Endothelial cell (in vitro differentiated cells): ENCODE measurements at regions not wholly inside any gene's neighbourhood (a gene's known extent, or its start where the extent isn't known, plus 50 kb on each side); places are given as distances from the start of the nearest gene placed in this dataset.

ENCODE experiments used
- DNase-seq: peaks from one replicate; pipeline ENCODE4 v3.0.0; 2021; ENCODE audit warnings: low spot score
- H3K27ac Mint-ChIP-seq: one replicate; pipeline ENCODE4 v1.8.0; 2021; ENCODE audit warnings: mixed read lengths, inconsistent platforms; ENCODE audit not compliant: unreplicated experiment
- H3K27me3 Mint-ChIP-seq: one replicate; pipeline ENCODE4 v1.8.0; 2021; ENCODE audit warnings: mild to moderate bottlenecking, moderate library complexity, mixed read lengths, inconsistent platforms; ENCODE audit not compliant: unreplicated experiment
- H3K36me3 Mint-ChIP-seq: one replicate; pipeline ENCODE4 v1.8.0; 2021; ENCODE audit warnings: mild to moderate bottlenecking, low read depth, mixed read lengths, inconsistent platforms; ENCODE audit not compliant: unreplicated experiment
- H3K4me1 Mint-ChIP-seq: one replicate; pipeline ENCODE4 v1.8.0; 2021; ENCODE audit warnings: mild to moderate bottlenecking, mixed read lengths, inconsistent platforms; ENCODE audit not compliant: unreplicated experiment
- H3K4me3 Mint-ChIP-seq: one replicate; pipeline ENCODE4 v1.8.0; 2021; ENCODE audit warnings: mild to moderate bottlenecking, mixed read lengths, inconsistent platforms; ENCODE audit not compliant: unreplicated experiment
- H3K9me3 Mint-ChIP-seq: one replicate; pipeline ENCODE4 v1.8.0; 2021; ENCODE audit warnings: mixed read lengths, inconsistent platforms; ENCODE audit not compliant: unreplicated experiment
- CTCF ChIP-seq: fragments of 200-600 bp; sonication (generic); IDR thresholded peaks from one replicate; pipeline ENCODE4 v1.5.0; 2021; ENCODE audit warnings: antibody characterized with exemption; ENCODE audit not compliant: unreplicated experiment

GRCh38 chr11:115097796-115098408 is 406.3 kb downstream of the CADM1 start:
- H3K27me3 Mint-ChIP-seq = no peaks in the 10 kb centered on the region
- H3K9me3 Mint-ChIP-seq = no peaks in the 10 kb centered on the region
- no peak overlapping the region for H3K4me3 Mint-ChIP-seq
- DNase-seq = no peak
- no peaks in the 10 kb centered on the region for H3K4me1 Mint-ChIP-seq
- TF ChIP-seq CTCF = no peak
- H3K36me3 Mint-ChIP-seq = no peaks in the 10 kb centered on the region
- no peak overlapping the region for H3K27ac Mint-ChIP-seq

- no peak for TF ChIP-seq CTCF
- DNase-seq = no peak
- H3K4me3 Mint-ChIP-seq = no peak overlapping the region
- no peak overlapping the region for H3K27ac Mint-ChIP-seq
- H3K36me3 Mint-ChIP-seq = no peaks in the 10 kb centered on the region
- no peaks in the 10 kb centered on the region for H3K9me3 Mint-ChIP-seq
- no peaks in the 10 kb centered on the region for H3K4me1 Mint-ChIP-seq
- no peaks in the 10 kb centered on the region for H3K27me3 Mint-ChIP-seq
Measured at GRCh38 chr11:115100706-115101105, 403.5 kb downstream of the CADM1 start.

- Mint-ChIP-seq H3K36me3 (no peaks in the 10 kb centered on the region), H3K27me3 (no peaks in the 10 kb centered on the region), H3K4me1 (no peaks in the 10 kb centered on the region), H3K4me3 (no peak overlapping the region), H3K27ac (no peak overlapping the region), H3K9me3 (no peaks in the 10 kb centered on the region)
- no peak for DNase-seq
- no peak for TF ChIP-seq CTCF
Measured at GRCh38 chr11:115103921-115104320, 400.3 kb downstream of the CADM1 start.

- no peak for TF ChIP-seq CTCF
- no peak overlapping the region for H3K27ac Mint-ChIP-seq
- H3K4me1 Mint-ChIP-seq = no peaks in the 10 kb centered on the region
- no peaks in the 10 kb centered on the region for H3K27me3 Mint-ChIP-seq
- no peak overlapping the region for H3K4me3 Mint-ChIP-seq
- H3K9me3 Mint-ChIP-seq = no peaks in the 10 kb centered on the region
- no peaks in the 10 kb centered on the region for H3K36me3 Mint-ChIP-seq
- DNase-seq = no peak
Measured at GRCh38 chr11:115104851-115105453, 399.3 kb downstream of the CADM1 start.

- H3K9me3 Mint-ChIP-seq = no peaks in the 10 kb centered on the region
Measured at GRCh38 chr11:115111066-115111465, 393.1 kb downstream of the CADM1 start.

More at GRCh38 chr11:115111066-115111465, 393.1 kb downstream of the CADM1 start:
- Mint-ChIP-seq H3K4me3 (no peak overlapping the region), H3K4me1 (no peaks in the 10 kb centered on the region), H3K36me3 (no peaks in the 10 kb centered on the region), H3K27ac (no peak overlapping the region), H3K27me3 (peaks cover 1% of the 10 kb centered on the region)
- no peak for TF ChIP-seq CTCF
- DNase-seq = no peak
